ENCODE measurements at regions not wholly inside any gene's neighbourhood (a gene's known extent, or its start where the extent isn't known, plus 50 kb on each side); places are given as distances from the start of the nearest gene placed in this dataset.

GRCh38 chrX:41973208-41973607 lies 49.9 kb upstream of the CASK start:
- Histone ChIP-seq H3K4me3 (no peak overlapping the region), H3K27me3 (ENCODE audit: low read depth) (no peaks in the 10 kb centered on the region), H3K9me3 (replicated peaks) (no peaks in the 10 kb centered on the region), H3K27ac (replicated peaks) (no peak overlapping the region), H3K4me1 (no peaks in the 10 kb centered on the region), H3K36me3 (no peaks in the 10 kb centered on the region)
- intact Hi-C loops (cut with micrococcal nuclease) = no loop called here
- DNase-seq = no peak
- no peak for TF ChIP-seq CTCF (IDR thresholded peaks at IDR 0.05; ENCODE audit: borderline replicate concordance)
